Stimulated activated CD8-positive, alpha-beta memory T cell treated with anti-CD3 and anti-CD28 coated beads, Interleukin-7, amount 100 ng/mL, for 24 hours (primary cell): ENCODE measurements at regions not wholly inside any gene's neighbourhood (a gene's known extent, or its start where the extent isn't known, plus 50 kb on each side); places are given as distances from the start of the nearest gene placed in this dataset.
"Not testable (repeated sequence)": the region's sequence is repeated elsewhere in the genome, so short reads cannot be mapped to it uniquely, and the experiment has no call there.

Source experiments
- DNase-seq: peaks from one replicate; pipeline ENCODE4 v3.0.0-alpha.2; 2020; ENCODE audit warnings: low read depth

GRCh38 chr14:37891500-37891899, 296.1 kb downstream of the TTC6 start:
- not testable (repeated sequence) for DNase-seq

DNA sequence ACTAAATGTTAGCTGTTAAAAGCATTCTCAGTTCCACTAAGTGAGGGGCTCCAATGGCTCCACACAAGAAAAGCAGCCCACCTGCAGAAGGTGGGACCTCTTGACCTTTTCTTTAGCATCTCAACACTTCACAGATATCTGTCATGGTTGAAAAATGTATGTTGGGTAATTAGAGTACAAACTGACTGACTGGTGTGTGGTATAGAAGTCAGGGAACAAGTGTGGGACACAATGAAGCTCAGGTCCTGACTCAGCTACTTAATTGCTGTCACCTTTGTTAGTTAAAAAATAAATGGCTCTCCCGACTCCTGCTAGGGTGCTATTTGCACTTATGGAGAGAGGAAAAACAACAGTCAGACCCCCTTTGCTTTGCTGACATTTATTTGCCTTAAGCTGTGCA, 299.0 kb downstream of the TTC6 start:
- DNase-seq = no peak

DNA sequence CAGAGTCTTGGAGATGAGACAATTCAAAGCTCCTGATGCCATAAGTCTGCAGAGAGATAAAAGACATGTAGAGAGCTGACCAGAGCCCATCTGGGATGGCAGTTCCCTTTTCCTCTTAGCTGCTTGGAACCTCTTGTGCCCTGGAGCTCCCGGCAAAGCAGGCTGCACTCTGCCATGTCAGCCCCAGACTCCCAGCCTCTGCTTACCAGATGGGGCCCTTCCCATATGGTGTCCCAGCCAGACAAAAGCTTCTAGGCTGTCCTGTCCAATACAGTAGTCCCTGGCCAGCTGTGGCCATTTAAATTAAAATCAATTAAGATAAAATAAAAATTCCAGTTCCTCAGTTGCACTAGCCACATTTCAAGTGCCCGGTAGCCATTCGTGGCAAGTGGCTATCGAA, 303.9 kb downstream of the TTC6 start:
- DNase-seq = no peak

DNA sequence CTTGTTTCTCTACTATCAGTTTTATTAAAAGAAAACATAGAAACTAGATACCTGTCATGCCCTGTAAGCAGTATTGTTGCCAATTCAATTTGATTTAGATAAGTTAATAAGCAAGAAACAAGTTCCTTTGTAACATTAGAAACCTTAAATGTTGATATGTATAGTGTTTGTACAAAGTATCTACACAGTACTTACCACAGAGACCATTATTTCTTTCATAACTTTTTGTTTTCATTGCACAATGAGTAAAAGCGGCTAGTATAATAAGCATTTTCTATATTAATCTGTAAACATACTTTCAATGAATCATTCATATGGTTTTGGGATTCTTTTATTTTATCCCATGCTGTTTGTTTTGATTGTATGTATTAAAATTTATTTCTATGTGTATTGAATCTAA, 305.1 kb downstream of the TTC6 start:
- no peak for DNase-seq

GRCh38 chr14:37901978-37902377, 305.7 kb upstream of the SSTR1 start:
- DNase-seq = no peak

- DNase-seq = no peak
Measured at GRCh38 chr14:37903343-37904191, 304.1 kb upstream of the SSTR1 start.

DNA sequence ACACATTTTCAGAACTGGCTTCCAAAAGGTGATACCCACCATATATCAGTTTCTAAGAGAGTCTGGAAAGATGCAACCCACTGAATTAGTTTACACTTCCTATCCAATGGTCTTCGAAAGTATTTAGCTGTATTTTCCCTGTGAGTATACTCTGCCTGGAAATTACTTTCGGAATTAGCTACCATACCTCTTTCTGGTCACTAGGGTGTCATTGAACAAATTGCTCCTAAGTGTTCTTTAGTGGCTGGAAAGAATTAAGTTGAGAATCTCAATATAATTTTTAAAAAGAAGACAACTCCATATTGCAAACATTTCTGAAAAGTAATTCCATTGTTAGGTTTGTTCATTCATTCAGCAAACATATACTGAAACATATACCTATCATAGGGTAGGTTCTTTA, 283.1 kb upstream of the SSTR1 start:
- no peak for DNase-seq

DNA sequence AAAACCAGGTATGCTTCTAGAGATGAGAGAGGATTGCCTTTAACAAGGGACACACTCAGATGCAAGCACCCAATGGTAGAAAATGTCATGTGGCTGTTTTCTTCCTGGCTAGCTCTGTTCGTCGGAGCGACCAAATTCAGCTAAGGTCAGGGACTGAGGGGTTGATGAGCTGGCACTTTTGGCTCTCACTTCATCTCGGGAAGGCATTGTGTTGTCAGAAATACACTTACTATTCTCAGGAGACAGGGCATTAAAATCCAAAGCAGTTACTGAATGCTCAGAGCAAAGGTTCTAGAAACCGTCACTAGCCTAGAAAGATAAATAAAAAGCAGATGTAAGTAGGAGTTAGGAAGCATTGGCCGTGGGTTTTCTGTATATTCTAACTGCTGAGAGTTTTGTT, 275.7 kb upstream of the SSTR1 start:
- no peak for DNase-seq

DNA sequence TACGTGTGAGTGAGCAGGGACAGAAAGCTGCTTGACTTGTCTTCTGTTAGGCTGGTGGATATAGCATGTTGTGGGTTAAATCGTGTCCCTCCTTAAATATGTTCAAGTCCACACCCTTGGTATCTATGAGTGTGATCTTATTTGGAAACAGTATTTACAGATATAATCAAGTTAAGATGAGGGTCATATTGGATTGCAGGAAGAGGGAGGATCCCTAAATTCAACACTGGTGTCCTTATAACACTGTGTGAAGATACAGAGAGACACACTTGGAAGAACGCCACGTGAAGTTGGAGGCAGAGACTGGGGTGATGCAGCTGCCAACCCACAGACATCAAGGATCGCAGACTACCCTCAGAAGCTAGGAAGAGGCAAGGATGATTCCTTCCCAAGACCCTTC, 275.2 kb upstream of the SSTR1 start:
- no peak for DNase-seq

GRCh38 chr14:37936971-37937370, 270.7 kb upstream of the SSTR1 start:
- no peak for DNase-seq

DNA sequence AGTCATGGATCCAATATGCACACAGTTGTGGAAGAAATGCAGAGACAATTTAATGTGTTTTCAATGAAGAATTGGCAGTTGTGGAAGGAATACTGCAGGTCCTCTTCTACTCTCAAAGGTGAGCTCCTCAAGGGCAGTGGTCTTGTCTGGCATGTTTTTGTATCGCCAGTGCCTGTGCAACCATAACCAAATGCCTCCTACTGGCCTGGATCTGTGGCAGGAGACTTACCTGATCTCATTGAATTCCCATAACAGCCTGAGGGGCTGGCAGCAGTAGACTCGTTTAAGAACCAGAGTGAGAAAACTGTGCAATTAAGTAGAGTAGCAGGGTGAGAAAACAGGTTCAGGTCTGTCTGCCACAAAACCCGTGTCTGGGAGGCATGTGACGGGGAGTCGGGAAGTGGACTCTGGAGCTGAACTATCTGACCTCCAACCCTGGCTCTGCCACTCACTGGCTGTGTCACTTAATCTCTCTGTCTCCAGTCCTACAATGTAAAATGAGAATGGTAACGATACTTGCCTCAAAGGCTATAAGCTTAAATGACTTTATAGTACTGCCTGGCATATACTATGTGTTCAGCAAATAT, 268.2 kb upstream of the SSTR1 start:
- no peak for DNase-seq

DNA sequence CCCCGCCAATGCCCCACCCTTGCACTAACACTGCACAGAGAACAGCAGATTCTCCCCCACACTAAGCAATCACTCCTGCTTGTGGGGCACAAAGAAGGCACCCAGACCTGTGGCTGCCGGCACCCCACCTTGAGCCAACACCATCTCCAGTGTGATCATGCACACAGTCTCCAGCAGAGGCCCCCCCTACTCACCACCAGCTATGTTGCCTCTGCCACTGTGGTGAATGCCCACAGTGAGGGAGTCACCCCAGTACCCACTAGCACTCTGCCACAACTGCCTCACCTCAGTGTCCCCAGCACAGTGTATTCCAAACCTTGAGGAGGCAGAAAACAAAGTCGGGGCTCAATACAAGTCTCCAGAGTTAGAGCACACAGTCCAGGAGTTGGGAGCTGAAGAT, 261.7 kb upstream of the SSTR1 start:
- no peak for DNase-seq

DNA sequence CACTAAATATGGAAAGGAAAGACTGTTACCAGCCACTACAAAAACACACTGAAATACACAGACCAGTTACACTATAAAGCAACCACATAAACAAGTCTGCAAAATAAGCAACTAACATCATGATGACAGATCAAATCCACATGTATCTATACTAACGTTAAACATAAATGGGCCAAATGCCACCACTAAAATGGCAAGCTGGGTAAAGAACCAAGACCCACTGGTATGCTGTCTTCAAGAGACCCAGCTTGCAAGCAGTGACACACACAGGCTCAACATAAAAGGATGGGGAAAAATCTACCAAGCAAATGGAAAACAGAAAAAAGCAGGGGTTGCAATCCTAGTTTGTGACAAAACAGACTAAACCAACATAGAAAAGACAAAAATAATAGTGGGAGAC, 260.9 kb upstream of the SSTR1 start:
- DNase-seq = no peak

GRCh38 chr14:37948266-37948665, 259.4 kb upstream of the SSTR1 start:
- DNase-seq = no peak

DNA sequence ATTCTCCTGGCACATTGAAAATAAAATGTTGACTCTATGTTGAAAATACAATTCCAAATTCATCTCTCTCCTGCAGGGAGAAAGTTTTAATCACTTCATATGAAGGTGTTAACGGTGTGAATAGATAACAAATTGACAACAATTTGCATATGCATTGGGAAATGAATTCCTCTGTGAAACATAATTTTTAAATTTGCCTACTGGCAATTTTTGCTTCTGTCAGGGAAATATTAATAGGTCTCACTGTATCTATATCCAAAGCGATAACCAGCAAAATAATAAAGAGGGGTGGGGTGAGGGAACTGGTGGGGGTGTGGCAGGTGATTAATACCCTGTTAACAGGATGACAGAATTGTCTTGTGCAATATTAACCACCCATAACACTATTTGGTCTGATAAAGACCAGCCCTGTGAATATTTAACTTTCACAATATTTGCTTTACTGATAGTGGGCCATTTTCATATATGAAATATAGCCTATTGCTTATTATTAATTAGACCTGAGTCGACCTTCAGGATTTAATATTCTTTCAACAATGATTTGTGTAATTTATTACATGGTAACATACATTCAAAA, 239.0 kb upstream of the SSTR1 start:
- DNase-seq = no peak

DNA sequence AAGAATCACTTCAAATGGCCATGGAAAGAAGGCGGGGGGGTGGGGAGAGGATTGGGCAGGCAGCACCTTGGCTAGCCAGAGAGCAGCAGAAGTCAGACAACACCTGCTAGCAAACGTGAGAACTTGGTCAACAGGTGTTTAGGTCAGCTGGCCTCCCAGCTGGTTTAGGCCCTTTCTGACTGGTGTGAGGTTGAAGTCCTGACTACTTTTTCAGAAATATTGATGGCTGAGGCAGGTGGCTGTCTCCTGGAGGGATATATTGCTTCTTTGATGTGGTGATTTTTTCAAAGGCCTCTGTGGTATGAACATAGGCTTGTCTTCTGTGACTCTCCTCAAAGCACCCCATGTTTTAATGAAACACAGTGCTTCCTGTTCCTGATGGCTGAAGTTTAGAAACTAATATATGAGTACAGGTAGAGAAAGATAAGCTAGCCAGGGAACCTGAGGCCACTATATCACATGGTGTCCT, 238.2 kb upstream of the SSTR1 start:
- DNase-seq = no peak

DNA sequence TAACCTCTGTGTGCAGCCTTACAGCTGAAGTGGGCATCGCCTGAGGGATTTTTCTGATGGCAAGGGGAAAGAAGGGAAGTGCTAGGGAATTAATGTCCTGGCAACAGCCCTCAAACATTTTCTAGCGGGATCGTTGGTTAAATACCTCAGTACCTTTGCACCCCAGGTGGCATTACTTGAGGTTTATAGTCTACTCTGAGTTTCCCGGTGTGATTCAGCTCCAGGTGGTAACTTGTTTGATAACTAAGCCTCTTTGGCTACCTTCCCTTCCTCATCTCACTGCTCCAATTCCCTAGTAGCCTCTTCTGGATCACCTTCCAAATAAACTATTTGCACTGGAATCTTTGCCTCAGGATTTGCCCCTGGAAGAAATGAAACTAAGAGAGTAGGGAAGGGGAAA, 237.0 kb upstream of the SSTR1 start:
- DNase-seq = no peak

DNA sequence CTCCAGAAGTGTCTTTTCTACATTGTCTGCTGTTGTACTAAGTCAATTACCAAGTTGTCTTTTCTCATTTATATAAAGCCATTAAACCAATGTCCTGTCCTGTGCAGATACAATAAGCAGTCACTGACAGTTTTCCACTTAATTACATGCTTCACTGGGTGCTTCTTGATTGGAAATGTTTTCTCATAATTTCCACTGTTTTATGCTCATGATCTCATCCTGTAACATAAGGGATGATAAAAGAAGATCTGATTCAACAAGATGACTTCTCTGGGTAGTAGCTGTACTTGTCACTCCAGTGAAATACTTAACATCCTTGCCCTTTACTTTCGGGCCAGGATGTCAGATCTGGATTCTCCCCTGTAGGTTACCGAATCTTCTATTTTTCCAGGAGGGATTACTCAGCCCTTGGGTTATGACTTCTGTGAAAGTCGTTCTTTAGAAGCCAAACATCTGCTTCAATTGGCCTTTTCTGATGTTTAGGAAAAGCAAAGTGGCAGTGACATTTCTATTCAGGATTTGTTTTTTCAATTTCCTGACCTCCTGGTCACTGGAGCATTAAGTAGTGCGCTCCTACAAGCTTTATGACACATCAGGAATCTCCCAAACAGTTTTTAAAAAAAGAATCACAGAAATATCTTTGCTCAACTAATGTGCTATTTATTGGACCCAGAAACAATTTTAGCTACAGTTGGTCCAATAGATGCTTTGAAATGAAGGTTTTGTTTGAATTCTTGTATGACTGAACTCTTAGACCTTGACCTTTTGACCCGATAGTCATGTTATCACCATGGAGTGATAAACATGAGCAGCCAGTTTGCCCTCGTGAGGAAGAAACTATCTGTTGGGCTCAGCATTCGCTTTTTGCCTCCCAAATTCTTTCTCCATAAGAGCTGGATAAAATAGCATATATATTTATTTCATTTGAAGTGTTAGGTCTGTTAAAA, 234.5 kb upstream of the SSTR1 start:
- no peak for DNase-seq

- DNase-seq = no peak
Measured at GRCh38 chr14:37974421-37974820, 233.3 kb upstream of the SSTR1 start.

DNA sequence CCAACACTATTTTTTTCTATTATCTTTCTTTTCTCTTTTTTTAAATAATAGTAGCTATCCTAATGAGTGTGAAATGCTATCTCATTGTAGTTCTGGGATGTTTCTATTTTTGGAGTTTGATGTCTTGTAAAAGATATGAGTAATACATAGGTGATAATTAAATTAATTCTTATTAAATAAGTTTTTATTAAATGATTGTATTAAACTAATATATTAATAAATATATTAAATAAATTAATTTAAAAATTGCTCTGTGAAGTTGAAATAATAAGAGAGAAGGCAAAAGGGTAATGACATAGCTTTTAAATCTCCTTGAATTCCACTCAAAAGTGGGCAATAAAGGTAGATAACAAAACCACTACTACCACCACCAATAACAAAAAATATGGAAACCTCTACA, 230.2 kb upstream of the SSTR1 start:
- DNase-seq = no peak

DNA sequence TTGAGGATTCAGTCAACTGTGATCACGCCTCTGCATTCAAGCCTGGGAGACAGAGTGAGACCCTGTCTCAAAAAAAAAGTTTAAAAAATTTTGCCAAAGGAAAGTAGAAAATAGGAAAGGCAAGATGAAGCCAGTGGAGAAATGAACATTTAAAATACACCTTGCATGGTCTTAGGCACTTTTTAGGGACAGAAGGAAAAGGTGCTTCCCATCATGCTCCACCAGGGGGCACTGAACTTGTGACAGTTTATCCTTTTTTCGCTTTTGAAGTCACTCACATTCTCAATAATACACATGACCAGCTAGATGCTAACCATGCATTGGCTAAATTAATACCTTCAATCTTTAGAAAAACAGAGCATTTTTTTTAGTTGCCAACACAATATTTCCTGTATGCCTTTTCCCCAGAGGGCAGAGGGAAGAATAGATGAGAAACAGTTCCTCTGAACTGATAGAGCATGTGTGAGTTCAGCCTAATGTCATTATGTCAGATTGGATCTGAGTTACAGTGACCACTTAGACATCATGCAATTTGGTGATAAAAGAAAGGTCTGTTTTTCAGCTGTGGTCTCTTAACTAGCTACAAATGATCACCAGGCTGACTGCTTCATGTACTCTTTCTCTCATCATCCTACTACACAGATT, 221.8 kb upstream of the SSTR1 start:
- peak; percentile 13 for DNase-seq

GRCh38 chr14:37988472-37988871, 219.2 kb upstream of the SSTR1 start:
- DNase-seq = no peak
